HUES48 (cell line): ENCODE measurements at regions not wholly inside any gene's neighbourhood (a gene's known extent, or its start where the extent isn't known, plus 50 kb on each side); places are given as distances from the start of the nearest gene placed in this dataset.

Experiments
- H3K27ac ChIP-seq: one replicate; pipeline ENCODE4 v1.7.0; 2013; ENCODE audit warnings: low read depth, low read length, inconsistent platforms
- H3K27me3 ChIP-seq: 2 replicates; pipeline ENCODE4 v1.6.1; 2013; ENCODE audit warnings: mild to moderate bottlenecking, low read length; ENCODE audit not compliant: control insufficient read depth, insufficient read depth
- H3K36me3 ChIP-seq: 2 replicates; pipeline ENCODE4 v1.6.1; 2013; ENCODE audit warnings: low read length; ENCODE audit not compliant: control insufficient read depth, insufficient read depth
- H3K4me1 ChIP-seq: 2 replicates; pipeline ENCODE4 v1.6.1; 2013; ENCODE audit warnings: mild to moderate bottlenecking, low read length; ENCODE audit not compliant: control insufficient read depth, insufficient read depth
- H3K4me3 ChIP-seq: 2 replicates; pipeline ENCODE4 v1.5.1; 2013; ENCODE audit warnings: mild to moderate bottlenecking, low read depth, low read length
- H3K9ac ChIP-seq: 2 replicates; pipeline ENCODE4 v1.6.1; 2013; ENCODE audit warnings: mild to moderate bottlenecking, low read depth, low read length, moderate library complexity
- H3K9me3 ChIP-seq: 2 replicates; pipeline ENCODE4 v1.6.1; 2013; ENCODE audit warnings: low read length; ENCODE audit not compliant: control insufficient read depth, insufficient read depth

DNA sequence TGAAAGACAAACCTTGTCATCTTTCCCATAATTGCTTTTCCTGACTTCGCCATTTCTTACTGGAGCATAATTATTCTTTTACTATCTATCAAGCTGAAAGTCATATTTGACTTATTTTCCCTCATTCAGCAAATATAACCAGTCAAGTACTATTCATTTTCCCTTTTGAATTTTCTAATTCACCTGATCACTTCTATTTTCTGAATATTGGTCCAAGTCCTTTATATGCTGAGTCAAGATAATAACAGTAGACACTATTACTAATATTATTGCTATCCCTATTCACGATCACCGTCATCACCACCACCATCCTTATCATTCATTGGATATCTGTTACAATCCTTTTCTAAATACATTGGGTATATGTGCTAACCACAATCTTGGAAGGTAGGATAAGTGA lies 728.0 kb downstream of the NOVA1 start:
- Histone ChIP-seq H3K9me3 (no peaks in the 10 kb centered on the region), H3K9ac (no peak overlapping the region), H3K4me1 (peaks cover 13% of the 10 kb centered on the region), H3K4me3 (no peak overlapping the region), H3K27me3 (no peaks in the 10 kb centered on the region), H3K36me3 (no peaks in the 10 kb centered on the region), H3K27ac (no peak overlapping the region)

DNA sequence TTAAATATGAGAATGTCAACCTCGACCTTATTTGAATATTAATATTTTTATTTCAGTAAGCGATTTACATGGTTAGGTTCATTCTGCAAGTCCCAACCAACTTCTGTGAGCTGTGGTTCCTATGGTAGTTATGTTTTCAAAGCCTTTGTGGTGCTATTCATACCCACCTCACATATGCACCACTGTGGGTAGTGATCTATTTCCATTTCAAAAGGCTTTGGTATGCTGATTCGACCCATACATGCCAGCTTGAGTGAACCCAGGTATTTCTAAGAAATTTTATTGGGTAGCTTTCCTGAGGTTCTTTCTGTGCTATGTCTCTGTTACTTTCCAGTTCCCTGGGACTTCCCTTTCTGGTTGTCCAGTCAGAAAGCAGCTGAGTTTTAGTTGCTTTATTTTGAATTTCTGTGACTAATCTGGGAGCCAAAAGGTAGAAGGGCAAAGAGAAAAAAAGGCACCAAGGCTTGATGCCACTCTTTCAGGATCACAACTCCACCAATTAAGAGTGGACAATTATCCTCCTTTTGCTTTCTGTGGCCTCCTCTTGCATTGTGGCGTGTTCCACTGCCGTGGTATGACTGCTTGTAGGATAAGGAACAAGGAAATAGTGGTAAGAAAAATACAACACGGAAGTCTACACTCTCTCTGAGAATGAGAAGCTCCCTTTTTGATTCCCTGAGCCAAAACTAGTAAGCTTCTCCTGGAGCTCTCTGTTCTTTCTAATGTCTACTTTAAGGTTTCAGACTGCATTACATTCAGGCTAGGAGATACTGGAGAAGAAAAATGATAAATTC lies 729.1 kb downstream of the NOVA1 start:
- Histone ChIP-seq H3K27me3 (no peaks in the 10 kb centered on the region), H3K9me3 (no peaks in the 10 kb centered on the region), H3K9ac (no peak overlapping the region), H3K27ac (peak overlapping the region; percentile 36), H3K4me3 (peak overlapping the region; percentile 14; the same call in 1 of the 2 replicates), H3K4me1 (peaks cover 13% of the 10 kb centered on the region), H3K36me3 (no peaks in the 10 kb centered on the region)

DNA sequence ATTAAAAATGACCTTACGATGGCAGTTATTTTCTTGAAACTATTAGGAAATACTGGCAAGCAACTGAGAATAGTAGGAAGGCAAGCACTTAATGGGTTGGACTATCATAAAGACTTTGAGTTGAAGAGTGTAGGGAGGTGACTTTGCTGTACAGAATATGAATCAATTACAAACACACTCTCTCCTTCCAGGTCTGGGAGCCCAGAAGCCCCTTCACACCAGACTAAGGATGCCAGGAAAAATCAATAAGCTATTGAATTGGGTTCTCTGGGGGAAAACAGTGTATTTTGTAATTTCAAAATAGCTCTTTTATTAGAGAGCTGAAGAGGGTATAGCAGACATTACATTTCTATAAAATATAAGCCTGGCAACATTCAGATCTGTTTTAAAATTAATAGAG lies 736.4 kb downstream of the NOVA1 start:
- Histone ChIP-seq H3K27ac (no peak overlapping the region), H3K27me3 (no peaks in the 10 kb centered on the region), H3K9me3 (peaks cover 2% of the 10 kb centered on the region; the same call in 1 of the 2 replicates), H3K4me1 (no peaks in the 10 kb centered on the region), H3K36me3 (no peaks in the 10 kb centered on the region), H3K9ac (no peak overlapping the region), H3K4me3 (no peak overlapping the region)

DNA sequence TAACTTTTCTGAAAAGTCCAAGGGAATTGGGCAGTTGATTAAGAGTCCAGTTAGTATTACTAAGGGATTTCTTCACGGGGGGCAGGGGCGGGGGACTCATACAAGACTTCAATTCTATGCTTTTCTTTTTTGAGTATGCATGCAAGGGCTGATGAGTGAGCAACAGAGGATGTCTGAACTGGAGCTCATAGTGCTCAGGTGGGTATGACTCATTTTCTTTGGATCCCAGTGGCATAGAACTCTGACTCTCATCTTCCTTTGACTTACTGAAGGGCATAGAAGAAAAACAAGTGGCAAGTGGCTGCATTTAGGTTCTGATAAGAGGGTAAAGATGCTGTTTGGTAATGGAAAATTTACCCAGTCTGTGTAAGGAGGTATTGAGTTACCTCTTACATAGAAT lies 749.2 kb downstream of the NOVA1 start:
- Histone ChIP-seq H3K4me3 (no peak overlapping the region), H3K4me1 (no peaks in the 10 kb centered on the region), H3K27ac (no peak overlapping the region), H3K9ac (no peak overlapping the region), H3K36me3 (no peaks in the 10 kb centered on the region), H3K27me3 (no peaks in the 10 kb centered on the region), H3K9me3 (no peaks in the 10 kb centered on the region)

DNA sequence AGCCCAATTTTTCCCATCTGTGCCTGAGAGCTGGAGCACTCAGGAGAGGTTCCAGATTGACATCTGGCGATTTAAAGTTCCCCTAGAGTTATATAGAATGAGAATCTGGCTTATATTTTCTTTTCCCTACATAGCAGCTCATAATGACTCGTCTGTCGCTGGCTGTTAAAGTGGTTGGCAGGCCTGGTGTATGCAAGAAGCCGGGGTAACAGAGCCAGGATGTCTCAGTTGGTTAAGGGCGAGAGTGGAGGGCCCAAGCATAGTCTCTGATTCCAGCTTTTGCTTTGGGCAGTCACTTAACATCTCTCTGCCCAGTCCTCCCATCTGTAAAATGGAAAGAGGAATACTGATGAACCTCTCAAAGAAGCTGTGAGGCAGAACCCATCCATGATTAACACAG lies 751.6 kb downstream of the NOVA1 start:
- H3K9me3 ChIP-seq: no peaks in the 10 kb centered on the region
- no peak overlapping the region for H3K9ac ChIP-seq
- no peak overlapping the region for H3K4me3 ChIP-seq

DNA sequence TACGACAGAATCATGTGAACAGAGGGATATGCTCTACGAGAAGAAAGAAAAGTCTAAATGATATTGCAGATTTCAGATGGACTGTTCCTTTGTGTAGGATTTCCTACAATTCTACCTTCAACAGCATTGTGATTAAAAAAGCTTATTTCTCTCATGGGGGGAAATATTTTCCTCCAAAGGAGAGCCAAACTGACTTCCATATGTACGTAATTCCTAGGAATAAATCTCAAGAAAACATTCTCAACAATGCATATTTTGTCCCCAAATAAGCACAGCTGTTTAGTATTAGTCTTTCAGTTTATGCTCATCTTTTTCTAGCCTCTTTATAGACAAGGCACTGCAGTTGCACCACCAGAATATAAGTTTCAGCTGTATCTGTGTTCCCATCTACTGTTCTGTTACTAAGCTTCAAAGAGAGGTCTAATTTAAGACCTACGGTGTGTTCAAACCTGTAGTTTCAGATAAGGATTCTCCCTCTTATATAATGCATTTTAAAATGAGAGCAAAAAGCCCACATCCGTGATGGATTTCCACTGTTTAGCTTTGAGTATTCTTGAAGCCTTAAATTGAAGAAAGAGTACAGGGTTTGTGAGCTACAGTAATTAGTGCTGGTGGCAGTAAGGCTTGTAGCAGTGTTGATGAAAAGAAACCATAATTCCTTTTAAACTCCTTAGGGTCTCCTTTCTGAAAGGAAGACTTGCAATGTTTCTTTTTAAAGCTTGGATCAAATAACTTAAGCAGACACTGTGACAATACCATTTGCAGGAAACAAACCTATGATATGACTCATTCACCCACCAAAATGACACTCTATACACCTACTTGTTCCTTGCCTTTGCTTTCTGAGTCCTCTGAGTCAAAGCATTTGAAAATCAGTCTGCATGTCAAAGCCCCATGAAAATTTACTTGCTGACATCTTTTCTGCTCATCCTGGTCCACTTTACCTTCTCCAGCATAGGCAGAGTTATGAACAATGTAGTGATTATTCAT lies 754.1 kb downstream of the NOVA1 start:
- no peaks in the 10 kb centered on the region for H3K36me3 ChIP-seq
- H3K27ac ChIP-seq: no peak overlapping the region
- no peaks in the 10 kb centered on the region for H3K27me3 ChIP-seq
- no peaks in the 10 kb centered on the region for H3K4me1 ChIP-seq
- H3K4me3 ChIP-seq: no peak overlapping the region
- H3K9ac ChIP-seq: no peak overlapping the region
- no peaks in the 10 kb centered on the region for H3K9me3 ChIP-seq

More for the DNA sequence above, 751.6 kb downstream of the NOVA1 start:
- Histone ChIP-seq H3K4me1 (no peaks in the 10 kb centered on the region), H3K27ac (no peak overlapping the region), H3K27me3 (no peaks in the 10 kb centered on the region), H3K36me3 (no peaks in the 10 kb centered on the region)

DNA sequence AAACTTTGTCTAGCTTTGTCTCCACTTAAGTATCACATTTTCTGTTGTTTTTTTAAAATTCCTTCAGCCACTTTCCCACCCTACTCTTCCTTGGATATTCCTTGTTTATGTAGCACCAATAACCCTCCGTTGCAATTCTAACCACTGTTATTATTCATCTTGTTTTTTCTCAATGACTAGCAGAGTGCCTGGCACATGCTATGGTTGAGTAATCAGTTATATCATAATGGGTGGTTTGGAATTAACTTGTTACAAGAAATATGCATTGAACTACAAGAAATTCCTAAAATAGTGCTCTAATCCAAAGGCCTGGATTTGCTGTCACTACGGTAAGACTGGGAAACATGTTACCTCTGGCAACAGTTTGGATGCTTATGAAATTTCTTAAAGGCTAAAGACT lies 756.6 kb downstream of the NOVA1 start:
- Histone ChIP-seq H3K9me3 (no peaks in the 10 kb centered on the region), H3K27ac (no peak overlapping the region), H3K4me1 (no peaks in the 10 kb centered on the region), H3K4me3 (no peak overlapping the region), H3K27me3 (no peaks in the 10 kb centered on the region), H3K36me3 (no peaks in the 10 kb centered on the region), H3K9ac (no peak overlapping the region)

DNA sequence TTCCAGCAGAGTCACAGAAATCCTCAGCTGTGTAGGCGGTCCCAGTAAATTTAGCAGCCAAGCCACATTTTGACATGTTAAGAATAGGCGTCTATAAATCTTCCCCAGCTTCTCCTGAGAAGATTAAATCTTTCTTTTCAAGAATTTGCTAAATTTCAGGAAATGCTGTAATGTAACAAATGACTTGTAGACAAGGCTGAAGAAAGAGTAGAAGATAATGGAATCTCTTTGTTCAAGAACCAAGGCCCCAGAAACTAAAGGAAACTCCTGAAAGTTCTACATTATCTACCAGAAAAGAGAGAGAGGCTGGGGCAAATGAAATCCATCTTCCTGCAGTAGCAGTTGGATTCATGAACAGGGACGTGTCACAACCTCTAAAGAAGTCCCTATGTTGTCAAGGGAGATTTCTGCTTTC lies 760.3 kb downstream of the NOVA1 start:
- H3K9me3 ChIP-seq: no peaks in the 10 kb centered on the region
- no peaks in the 10 kb centered on the region for H3K36me3 ChIP-seq
- no peaks in the 10 kb centered on the region for H3K27me3 ChIP-seq
- no peaks in the 10 kb centered on the region for H3K4me1 ChIP-seq
- no peak overlapping the region for H3K4me3 ChIP-seq
- H3K9ac ChIP-seq: no peak overlapping the region
- H3K27ac ChIP-seq: no peak overlapping the region

DNA sequence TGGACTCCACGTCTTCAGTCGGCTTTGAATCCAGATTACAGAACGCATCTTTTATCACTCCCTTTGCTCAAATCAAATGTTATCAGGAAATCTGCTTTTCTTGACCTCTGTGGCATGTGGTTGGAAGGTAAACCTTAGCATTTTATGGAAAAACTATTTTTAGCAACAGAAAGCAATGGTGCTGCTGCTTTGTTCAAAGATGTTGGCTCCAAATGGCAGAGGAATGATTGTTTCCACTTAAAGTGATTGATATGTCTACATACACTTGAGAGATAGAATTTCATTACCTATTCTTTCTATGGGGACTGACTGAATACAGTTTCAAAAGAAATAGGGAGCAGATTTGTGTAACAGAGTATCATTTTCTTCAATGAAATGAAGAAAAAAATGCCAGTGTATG lies 761.2 kb downstream of the NOVA1 start:
- no peaks in the 10 kb centered on the region for H3K36me3 ChIP-seq
- no peak overlapping the region for H3K9ac ChIP-seq
- H3K4me1 ChIP-seq: no peaks in the 10 kb centered on the region
- H3K27ac ChIP-seq: no peak overlapping the region
- no peaks in the 10 kb centered on the region for H3K27me3 ChIP-seq
- H3K9me3 ChIP-seq: no peaks in the 10 kb centered on the region
- H3K4me3 ChIP-seq: no peak overlapping the region

DNA sequence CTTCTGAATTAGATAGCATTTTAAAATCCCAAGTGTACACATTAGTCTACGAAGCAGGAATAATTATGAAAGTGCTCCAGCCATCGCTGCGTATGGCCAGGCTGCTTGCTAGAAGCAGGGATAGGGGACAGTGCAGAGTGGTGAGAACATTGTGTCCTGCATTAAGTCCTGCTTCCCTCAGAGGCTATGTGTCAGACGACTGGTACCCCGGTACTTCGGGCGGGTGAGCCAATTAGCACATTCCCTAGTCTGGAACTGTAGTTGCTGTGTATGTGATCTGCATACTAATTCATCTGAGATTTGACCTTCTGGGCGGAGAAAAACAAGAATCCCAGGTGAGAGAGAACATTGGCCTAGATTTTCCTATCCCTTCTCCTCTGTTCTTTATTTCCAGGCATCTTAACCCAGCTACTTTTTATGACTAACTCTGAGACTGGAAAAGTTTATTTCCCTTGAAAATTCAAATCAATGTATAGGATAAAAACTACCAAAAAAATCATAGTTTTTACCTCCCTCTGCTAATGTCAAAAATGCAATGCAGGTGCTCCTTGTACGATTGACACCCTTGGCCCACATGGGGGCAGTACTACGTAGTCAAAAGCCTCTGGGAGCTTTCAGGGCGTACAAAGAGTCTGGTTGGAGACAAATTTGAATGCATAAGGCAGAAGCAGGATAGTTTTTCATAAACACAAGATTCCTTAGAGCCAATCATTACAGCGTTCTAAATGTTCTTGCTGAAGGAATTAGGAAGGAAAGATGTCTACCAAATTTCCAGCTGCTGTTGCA lies 764.3 kb downstream of the NOVA1 start:
- no peak overlapping the region for H3K9ac ChIP-seq
- no peaks in the 10 kb centered on the region for H3K36me3 ChIP-seq
- H3K27ac ChIP-seq: no peak overlapping the region
- H3K4me1 ChIP-seq: no peaks in the 10 kb centered on the region
- H3K27me3 ChIP-seq: no peaks in the 10 kb centered on the region
- H3K4me3 ChIP-seq: no peak overlapping the region
- H3K9me3 ChIP-seq: no peaks in the 10 kb centered on the region
